RWPE1 (cell line): ENCODE measurements at regions not wholly inside any gene's neighbourhood (a gene's known extent, or its start where the extent isn't known, plus 50 kb on each side); places are given as distances from the start of the nearest gene placed in this dataset.

ENCODE experiments used
- CTCF ChIA-PET: fragments of 350-600 bp; sonication (Branson Sonifier 250); formaldehyde crosslinking; extraction: SDS; loops from one replicate; lab custom pipeline; 2021; lab: Yijun Ruan, JAX
- POLR2A ChIA-PET: fragments of 400-600 bp; formaldehyde crosslinking; extraction: SDS; loops from one replicate; lab custom pipeline; 2020; ENCODE audit warnings: antibody characterized with exemption; ENCODE audit not compliant: low non-redundant PET; lab: Yijun Ruan, JAX
- DNase-seq: peaks from one replicate; pipeline ENCODE4 v3.0.0; 2012; ENCODE audit warnings: low spot score
- H3K27ac ChIP-seq: fragments of 450-650 bp; 2 replicates; pipeline ENCODE4 v1.5.1; 2017
- TF ChIP-seq, protein P1 (sequence below): fragments of 450-650 bp; conservative IDR thresholded peaks from 2 replicates; pipeline ENCODE4 v1.5.1; 2017; ENCODE audit warnings: low read depth, mild to moderate bottlenecking

DNA sequence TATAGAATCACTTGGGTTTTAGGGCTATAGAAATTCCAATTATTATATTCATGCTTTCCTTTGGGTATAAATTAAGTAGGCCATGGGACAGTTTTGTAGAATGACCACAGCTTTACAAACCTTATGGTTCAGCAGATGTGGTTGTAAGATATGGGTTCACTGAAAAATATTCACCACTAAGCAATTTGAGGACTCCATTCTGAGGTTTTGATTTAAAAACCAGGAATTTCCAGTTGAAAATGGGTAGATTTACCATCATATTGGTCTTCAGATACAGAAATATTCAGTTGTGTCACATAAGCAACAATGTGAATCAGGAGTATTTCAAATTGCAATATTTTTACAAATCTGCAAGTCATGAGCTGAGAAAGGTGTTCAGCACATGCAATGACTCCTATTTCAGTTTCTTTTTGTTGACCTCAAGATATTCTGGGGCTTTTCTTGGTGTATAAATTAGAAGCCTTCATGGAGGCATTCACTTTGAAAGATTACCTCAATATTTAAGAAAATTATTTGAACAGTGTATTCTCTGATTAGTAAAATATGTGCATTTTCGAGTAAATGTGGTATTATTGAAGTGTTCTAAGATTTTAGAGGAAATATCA lies 218.4 kb upstream of the HCCS start:
- DNase-seq: no peak
- TF ChIP-seq, protein P1, sequence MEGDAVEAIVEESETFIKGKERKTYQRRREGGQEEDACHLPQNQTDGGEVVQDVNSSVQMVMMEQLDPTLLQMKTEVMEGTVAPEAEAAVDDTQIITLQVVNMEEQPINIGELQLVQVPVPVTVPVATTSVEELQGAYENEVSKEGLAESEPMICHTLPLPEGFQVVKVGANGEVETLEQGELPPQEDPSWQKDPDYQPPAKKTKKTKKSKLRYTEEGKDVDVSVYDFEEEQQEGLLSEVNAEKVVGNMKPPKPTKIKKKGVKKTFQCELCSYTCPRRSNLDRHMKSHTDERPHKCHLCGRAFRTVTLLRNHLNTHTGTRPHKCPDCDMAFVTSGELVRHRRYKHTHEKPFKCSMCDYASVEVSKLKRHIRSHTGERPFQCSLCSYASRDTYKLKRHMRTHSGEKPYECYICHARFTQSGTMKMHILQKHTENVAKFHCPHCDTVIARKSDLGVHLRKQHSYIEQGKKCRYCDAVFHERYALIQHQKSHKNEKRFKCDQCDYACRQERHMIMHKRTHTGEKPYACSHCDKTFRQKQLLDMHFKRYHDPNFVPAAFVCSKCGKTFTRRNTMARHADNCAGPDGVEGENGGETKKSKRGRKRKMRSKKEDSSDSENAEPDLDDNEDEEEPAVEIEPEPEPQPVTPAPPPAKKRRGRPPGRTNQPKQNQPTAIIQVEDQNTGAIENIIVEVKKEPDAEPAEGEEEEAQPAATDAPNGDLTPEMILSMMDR: no peak
- H3K27ac ChIP-seq: no peak overlapping the region
- ChIA-PET CTCF (no interaction called here), POLR2A (no interaction called here)

GRCh38 chrX:10893366-10893765 lies 217.8 kb upstream of the HCCS start:
- CTCF ChIA-PET: no interaction called here
- POLR2A ChIA-PET: no interaction called here
- H3K27ac ChIP-seq: no peak overlapping the region
- DNase-seq: no peak
- TF ChIP-seq, protein P1: no peak

DNA sequence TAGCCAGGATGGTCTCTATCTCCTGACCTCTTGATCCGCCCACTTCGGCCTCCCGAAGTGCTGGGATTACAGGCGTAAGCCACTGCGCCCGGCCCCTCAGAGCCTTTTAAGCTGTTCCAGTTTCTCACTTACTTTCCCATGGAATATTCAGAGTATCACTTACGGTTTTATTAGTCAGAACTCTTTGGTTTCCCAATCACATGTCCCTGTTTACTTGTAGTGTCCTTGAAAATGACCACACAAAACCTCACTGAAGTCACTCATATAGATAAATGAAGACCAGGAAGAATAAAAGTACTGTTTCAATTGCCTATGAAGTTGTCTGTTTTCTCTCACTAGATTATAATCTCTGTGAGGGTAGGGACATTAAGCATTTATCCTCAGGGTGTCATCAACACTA lies 217.2 kb upstream of the HCCS start:
- ChIA-PET CTCF (no interaction called here), POLR2A (no interaction called here)

DNA sequence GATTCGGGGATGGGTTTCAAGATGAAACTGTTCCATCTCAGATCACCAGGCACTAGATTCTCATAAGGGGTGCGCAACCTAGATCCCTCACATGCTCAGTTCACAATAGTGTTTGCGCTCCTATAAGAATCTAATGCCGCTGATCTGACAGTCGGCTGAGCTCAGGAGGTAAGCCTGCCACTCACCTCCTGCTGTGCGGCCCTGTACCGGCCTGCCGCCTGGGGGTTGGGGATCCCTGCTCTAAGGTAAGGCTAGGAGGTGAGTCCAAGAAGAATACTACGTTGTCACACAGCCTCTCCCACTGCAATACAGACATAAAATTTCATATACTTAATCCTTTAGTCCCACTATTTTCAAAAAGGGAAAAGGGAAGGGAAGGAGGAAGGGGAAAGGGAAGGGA lies 213.4 kb upstream of the HCCS start:
- H3K27ac ChIP-seq: no peak overlapping the region
- DNase-seq: no peak
- TF ChIP-seq, protein P1: no peak
- CTCF ChIA-PET: interaction anchor here (0.6 kb wide), 1 partner anchor 705 kb away, joined by 3 read pairs; no protein-coding TSS in a partner anchor
- POLR2A ChIA-PET: no interaction called here

More for the DNA sequence above, 217.2 kb upstream of the HCCS start:
- TF ChIP-seq, protein P1: no peak
- H3K27ac ChIP-seq: no peak overlapping the region
- DNase-seq: no peak

- TF ChIP-seq, protein P1: no peak
- DNase-seq: peak; percentile 8
- H3K27ac ChIP-seq: no peak overlapping the region
- ChIA-PET CTCF (no interaction called here), POLR2A (no interaction called here)
These were observed 210.4 kb upstream of the HCCS start for GRCh38 chrX:10900585-10901289.

DNA sequence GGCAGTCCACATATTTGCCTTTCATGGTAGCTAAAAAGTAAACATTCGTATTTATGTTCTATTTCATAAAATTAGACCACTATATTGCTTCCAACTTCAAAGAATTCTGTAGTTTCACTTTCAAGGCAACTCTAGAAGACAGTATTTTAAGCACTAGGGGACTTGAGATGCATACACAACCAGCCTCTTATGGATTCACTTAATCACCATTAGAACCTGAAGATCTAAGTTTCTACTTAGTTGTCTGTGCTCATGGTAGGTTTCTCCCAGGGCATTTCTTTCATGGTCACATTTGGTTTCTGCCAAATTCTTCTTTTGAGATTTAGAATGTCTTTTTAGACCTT lies 209.9 kb upstream of the HCCS start:
- TF ChIP-seq, protein P1: no peak
- ChIA-PET CTCF (no interaction called here), POLR2A (no interaction called here)
- no peak for DNase-seq
- no peak overlapping the region for H3K27ac ChIP-seq
